ENCODE measurements at regions not wholly inside any gene's neighbourhood (a gene's known extent, or its start where the extent isn't known, plus 50 kb on each side); places are given as distances from the start of the nearest gene placed in this dataset.

DNA sequence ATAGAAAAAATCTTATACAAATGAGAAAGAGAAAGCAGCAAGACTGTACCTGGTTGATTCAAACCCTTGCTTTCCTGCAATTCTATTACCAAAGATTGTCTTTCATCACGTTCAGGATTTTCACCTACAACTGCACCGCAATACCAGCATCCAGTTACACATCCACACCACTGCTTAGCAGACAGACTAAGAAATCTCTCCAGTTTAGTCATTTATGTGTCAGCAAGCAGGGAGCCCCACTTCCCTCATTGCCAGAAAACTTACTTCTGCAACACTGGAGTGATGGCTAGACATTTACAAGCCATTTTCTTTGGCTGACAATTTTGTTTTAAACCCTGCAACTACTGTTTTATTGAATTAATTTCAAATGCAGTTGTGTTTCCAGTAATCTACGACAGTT, 359.6 kb upstream of the MEOX2 start:
- no peak for DNase-seq

DNA sequence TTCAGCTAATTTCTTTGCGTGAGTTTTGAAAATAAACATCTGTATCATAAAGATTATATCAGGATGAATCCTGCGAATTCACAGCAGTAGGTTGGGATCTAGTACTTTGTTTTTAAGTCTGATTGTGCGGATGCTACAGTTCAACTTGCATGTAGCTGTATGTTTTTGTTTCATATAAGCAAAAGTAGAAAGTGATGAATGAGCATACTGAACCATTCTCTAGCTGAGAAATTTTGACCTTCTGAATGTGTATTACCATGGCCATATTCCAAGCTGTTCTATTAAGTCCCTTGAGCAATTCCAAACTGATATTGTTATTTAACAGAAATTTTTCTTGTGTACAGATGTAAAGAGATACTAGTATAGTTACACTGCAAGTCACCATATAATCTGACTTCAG, 358.8 kb upstream of the MEOX2 start:
- no peak for DNase-seq

DNA sequence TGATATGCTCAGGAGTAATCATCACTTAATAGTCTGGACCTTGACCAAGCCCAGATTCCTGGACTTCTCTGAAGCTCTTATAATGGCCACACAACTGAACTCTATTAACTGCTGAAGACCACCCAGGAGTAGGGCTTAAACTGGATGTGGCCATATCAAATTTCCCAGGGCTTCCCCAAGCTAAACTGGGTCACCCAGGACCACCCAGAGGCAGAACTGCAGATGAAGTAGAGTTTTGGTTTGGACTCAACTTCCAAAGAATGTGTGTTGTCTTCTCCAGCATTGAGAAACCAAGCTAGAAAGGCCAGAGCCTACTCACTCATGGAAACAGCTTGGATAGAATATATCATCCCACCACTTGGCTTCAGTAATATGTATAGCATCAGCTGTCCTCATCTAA, 358.2 kb upstream of the MEOX2 start:
- DNase-seq = no peak

DNA sequence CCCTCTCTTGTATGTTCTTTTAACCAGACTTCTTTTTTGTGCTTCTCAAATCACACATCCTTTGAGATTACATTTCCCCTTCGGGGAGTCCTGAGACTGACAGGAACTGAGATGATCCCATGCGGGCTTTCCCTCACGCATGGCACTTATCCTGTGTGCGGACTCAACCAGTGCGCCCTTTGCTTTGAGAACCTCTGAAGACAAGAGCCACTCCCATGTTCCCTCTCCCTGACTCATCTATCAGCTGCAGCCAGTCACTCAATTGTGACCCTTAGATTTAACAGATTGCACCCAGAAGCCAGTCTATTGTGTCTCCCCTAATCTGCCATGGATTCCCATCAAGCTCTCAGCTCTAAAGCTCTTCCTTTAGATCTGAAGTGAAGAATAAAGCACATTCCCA, 353.9 kb upstream of the MEOX2 start:
- DNase-seq = no peak

DNA sequence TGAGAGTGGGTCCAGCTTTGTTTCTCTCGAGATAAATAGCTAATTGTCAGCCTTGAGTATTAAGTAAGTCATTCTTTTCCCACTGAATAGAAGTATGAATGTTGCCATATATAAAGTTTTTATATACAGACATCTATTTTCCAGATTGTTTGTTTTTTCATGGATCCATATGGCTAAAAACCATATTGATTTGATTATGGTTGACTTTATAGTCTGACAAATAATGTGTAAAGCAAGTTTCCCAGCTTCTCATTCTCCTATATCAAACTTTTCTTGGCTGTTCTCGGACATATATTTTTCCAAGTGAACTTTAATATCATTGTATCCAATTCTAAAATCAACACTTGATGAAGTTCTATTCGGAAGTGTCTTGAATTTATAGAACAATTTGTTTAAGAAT, 352.4 kb upstream of the MEOX2 start:
- no peak for DNase-seq

DNA sequence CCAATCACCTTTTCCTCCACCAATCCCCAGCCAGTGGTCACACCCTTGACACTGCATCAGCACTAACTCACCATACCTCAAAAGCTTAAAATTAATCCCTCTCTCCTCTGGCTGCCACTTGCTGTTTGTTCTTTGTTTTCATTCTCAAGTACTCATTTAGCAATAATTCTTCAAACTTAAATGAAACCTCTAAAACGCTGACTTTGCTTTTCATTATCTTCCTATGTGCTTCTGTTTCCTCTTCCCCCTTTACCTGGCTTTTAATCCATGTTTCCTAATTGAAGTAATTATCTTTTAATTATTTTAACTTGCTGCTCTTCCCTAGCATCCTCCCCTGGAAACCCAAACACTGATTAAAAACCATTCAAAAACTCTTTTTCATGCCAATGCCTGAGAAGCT, 348.9 kb upstream of the MEOX2 start:
- no peak for DNase-seq

DNA sequence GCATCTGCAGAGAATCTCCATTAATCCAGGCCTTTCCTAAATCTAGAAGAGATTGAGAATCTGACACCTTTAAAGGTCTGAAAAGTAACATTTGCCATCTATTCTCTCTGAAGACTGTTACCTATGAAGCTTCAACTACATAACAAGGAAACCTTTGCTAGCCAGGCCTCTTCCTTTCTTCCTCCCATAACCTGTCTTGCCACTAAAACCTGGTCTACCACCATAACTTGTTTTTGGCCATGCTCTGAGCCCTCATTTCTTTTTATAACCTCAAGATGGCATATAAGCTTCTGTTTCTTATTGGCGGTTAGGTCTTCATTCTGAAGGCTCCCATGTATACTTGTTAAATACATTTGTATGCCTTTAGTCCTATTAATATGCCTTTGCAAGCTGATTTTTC, 348.4 kb upstream of the MEOX2 start:
- DNase-seq = no peak

DNA sequence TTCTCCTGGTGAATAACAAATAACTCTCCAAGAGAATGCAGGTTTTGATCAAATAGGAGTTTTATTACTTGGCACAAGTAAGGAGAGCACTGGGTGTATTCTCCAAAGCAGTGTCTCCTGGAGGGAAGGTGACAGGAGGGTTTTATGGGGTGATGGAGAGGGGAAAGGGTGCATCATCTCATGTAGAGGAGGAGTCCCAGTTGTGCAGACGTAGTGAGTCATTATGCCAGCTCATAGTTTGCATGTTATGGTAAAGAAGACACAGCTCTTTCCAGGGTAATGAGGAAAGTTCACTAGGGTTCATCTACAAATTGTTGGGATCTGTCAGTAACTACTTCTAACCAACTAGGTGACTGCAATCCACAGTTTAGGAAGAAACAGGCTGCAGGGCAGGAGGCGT, 347.9 kb upstream of the MEOX2 start:
- no peak for DNase-seq

DNA sequence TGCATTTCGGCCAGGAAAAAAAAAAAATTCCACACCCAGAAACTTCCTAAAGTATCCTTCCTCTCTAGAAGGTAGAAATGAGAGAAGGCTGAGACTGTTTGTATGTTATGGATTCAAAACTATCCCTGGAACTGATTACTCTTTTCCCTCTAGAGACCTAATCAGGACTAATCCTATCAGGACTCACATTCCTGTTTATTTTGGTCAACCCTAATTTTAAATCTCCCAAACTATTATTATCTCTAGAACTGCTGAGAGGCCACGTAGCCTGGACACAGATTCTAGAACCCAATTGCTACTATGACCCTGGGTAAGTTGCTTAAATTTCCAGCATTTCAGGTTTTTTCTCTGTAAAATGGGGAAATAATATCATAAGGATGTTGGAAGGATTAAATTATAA, 346.8 kb upstream of the MEOX2 start:
- DNase-seq = no peak

DNA sequence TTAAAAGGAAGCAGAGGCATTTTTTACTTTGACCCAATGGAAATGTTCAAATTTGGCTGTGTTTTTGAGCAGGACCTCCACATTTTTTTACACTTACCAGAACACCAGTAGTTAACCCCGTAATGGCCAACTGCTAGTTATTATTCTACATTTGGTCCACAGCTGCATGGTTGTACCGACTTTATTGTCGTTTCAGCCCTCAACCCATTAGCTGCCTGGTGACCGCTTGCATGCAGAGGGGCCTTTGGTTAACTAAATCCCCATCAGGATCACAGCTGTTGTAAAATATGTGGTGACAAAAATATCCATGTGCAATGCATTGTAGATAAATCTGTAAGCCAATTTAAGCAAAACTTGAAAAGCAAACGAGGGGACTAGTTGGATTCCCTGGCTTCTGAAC, 342.2 kb upstream of the MEOX2 start:
- no peak for DNase-seq

DNA sequence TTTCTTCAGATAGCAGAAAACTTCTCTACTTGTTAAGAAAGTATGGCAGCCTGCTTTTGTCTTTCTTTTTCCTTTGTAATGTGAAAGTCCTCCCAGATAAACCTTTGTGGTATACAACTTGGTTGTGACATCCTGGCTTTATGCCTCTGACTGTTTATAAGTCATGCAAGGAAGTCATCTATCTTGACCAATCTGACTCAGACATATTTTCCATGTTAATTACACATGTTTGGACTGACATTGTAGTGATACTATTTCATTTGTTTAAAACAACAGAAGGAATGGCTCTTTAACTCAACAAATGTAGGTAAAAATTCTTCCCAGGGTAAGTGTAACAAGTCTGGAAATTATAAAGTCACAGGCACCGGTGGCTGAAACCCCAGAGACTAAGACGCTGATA, 341.6 kb upstream of the MEOX2 start:
- no peak for DNase-seq

DNA sequence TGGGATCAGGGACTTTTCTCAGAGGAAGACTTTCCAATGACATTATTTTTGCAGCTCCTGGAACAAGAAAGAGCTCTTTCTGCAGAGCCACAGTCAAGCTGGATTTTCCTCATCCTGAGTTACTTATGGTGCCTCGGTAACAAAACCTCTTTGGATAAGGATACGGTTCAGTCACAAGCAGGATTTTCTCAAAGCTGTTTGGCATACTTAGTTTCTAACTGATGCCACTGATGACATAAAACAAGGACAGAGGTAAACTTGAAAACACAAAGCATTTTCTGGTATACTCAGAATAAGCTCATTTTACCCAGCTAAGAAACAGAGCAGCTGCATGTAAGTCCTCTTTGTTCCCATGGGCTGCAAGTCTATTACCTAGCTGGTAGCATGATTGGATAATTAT, 340.9 kb upstream of the MEOX2 start:
- no peak for DNase-seq

DNA sequence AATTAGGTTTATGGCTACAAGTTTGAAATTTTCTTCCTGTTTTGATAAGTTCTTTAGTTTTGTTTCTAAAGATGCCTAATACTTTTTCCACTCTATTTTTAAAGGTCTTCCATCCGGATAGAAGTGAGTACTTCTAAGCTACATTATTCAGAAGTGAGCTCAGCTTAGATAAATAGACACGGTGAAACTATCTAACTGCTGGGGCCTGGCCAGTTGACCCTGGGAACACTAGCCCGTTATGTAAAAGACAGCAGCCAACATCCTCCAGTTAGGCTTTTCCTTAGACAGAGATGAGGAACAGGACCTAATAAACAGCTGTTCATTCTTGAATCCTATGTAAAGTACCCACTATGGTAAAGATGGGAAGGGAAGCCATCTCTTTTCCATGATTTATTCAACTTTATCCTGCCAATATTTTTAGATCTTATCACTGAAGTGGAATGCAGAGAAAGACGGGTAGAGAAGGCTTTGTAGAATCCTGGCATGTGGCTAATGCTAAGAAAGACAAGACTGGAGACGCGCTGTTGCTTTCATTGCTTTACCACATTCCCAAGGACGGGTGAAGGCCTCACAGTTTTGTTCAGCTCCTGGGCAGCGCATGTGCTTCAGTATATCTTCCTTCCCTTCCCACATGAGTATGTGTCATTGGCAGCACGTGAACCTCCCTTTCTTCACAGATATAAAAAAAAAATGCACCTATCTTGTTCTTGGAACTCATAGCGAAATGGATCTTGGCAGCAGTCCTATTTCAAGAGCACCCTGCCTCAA, 340.0 kb upstream of the MEOX2 start:
- DNase-seq = no peak

DNA sequence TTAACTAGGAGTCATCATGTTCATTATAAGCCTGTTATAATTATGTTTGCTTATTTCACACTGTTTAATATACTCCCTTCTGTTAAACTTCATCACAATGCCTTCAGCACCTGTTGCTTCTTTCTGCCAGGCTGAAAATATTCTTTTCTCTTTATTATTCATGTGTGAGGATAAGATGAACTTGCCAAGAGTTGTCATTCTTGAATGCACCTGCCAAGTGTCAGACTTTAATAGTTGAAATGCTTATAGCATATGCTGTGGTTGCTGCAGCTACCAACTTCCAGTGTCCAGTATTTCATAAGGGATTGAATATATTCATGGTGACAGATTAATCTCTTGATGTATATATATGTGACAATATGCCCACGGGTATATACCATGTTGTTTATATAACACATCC, 339.2 kb upstream of the MEOX2 start:
- DNase-seq = no peak

DNA sequence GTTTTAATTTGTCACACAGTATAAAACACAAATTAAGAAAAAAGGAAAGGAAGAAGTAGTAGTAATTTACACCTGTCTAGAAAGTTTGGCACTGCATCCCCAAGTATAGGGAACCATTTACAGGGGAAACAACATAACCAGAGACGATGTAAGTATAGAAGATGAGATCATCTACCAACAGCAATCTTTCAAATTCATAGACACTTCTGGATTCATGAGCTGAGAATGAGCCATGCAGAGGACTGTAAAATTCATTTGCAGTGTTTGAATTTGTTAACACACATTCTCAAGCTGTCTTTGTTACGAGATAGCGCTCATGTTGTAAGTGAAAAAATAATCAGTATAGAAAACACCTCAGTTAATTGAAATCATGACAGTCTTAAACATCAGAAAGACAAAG, 337.0 kb upstream of the MEOX2 start:
- no peak for DNase-seq

DNA sequence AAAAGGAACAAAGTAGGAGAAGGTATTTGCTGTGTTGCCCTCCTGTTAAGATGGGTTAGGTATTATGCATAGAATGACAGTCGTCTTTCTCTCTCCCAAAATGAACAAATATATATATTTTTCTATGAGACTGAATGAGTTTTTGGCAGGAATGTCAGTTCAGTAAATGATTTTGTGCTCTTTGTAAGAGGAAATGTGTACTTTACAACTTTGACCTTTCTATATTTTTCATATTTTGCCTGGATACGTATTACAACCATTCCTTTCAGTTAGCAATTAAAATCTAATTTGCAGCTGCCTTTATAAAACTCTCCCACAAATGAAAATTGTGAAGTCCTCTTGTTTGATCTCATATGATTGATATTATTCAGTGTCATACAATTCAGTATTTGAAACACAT, 336.6 kb upstream of the MEOX2 start:
- no peak for DNase-seq

DNA sequence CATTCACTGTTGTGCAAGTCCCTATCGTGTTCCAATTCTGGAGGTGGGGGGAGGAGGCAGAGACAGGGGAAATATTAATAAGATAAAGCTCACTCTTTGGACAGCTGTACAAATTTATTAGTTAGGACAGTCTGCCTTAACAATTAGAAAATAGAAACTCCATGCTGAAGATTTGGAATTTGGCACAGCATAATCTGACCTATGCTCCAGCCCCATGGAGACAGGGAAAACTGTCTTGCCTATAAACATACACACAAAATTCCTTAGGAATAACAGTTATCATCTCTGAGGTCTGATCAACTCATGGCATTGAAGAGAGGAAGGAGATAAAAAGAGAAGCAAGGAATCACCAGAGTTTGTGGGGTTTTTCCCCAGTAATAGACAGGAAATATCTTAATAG, 335.4 kb upstream of the MEOX2 start:
- no peak for DNase-seq

DNA sequence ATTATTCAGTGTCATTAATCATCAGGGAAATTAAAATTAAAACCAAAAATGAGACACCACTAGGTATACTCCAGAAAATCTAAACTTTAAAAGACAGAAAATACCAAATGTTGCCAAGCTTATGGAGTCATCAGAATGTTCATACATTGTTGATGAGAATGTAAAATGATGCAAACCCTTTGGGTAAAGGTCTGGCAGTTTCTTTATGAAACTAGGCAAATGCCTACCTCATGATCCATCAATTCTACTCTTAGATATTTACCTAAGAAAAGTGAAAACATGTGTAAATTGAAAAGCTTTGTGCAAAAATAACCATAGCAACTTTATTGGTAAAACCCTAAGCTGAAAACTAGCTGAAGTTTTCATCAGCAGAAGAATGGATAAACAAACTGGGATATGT, 329.5 kb upstream of the MEOX2 start:
- no peak for DNase-seq

DNA sequence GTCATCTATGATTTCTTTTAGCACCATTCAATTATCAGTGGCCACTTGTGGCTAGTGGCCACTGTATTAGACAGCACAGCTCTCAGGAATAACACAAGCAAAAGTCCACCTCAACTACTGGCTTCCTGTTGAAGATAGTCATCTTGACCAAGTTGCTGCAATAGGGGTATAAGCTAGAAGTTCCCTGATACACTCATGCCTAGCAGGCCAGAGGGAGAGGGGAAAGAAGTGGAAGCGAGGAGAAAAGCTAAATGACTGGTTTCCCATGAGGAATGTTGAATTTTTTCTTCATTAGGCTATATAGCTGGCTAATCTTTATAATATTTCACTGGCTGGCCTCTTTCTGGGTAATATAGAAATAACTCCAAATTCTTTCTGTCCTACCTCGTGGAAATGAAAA, 327.5 kb upstream of the MEOX2 start:
- DNase-seq = no peak

DNA sequence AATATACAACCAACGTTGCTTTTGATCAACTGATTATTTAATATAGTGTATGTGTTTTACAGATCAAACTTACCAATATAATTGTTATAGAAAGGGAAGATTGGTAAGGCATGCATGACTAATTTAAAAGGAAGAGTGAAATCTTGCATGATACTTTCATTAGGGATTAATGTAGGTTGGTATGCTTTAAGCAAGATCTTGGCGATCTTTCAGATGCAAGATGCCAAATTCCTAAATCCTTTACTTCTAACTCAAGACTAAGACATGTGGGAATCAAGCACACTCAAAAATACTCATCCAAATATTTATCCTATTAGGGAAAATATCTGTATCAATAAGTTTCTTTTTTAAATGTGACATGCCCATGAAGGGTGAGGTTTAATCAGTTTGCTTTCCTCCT, 321.4 kb upstream of the MEOX2 start:
- no peak for DNase-seq

DNA sequence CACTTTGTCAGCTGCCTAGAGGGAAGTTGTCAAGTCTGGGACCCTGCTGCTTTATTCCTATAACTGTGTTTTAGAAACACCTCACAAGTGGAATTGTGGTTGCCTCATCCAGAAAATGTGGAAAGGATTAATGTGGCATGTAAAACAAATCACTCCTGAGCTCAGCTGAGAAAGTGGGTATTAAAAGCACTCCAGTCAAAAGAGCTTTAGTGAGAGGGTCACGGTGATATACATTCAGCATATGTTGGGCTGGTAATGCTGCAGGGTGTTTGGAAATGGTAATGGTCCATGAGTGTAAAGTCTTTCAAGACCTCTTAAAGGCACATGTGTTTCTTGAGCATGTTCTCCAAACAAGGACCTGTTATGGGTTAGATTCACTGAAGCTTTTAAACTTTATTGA, 318.2 kb upstream of the MEOX2 start:
- no peak for DNase-seq

DNA sequence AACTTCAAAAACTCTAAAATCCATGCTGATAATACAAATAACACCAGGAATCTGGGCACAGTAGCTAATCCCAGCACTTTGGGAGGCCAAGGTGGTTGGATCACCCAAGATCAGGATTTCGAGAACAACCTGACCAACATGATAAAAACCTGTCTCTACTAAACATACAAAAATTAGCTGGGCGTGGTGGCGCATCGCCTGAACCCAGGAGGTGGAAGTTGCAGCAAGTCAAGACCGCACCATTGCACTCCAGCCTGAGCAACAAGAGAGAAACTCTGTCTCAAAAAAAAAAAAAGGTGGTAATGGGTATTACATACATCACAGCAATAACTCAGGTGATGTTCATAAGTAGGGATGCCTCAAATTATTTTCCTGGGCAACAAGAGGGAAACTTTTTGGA, 315.0 kb upstream of the MEOX2 start:
- DNase-seq = no peak

DNA sequence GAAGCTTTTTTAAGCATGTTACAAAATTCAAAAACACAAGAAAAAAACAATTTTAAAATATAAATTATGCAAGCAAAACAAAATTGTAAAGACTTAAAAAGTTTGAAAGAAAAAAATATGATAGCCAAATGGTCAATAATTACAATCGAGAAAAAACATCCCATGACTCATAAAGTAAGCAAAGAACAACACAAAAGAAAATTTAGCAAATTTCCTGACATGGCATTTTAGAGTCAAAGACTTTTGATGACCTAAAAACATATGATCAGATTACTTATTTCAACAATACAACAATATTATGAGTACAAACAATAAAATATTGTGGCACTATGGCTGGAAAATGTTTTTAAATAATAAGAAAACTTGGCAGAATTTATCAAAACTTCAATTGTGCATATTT, 312.1 kb upstream of the MEOX2 start:
- no peak for DNase-seq

DNA sequence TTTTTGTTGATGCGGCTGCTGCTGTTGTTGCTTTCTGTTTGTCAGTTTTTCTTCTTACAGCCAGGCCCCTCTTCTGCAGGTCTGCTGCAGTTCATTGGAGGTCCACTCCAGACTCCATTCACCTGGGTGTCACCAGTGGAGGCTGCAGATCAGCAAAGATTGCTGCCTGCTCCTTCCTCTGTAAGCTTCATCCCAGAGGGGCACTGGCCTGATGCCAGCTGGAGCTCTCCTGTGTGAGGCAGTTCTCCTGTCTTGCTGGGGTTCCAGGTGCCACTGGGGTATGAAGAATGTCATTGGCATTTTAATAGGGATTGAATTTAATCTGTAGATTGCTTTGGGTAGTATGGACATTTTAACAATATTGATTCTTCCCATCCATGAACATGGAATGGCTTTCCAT, 308.5 kb upstream of the MEOX2 start:
- DNase-seq = no peak

DNA sequence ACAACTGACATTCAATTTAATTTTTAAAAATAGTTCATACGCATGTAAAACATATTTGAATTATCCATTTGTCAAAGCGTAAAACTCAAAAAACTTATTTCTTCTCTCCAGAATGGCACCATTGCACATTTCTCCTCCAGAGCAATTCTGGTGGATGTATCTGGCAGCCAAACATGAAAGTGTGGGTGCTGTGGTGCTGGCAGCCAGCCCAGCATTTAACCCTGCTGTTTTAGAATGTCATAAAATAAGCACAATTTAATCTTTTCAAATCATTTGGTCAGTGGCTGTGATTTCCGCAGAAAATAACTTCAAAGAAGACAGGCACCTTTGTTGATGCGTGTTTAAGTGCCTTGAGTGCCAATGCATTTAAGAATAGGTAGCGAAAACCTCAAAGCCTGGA, 302.7 kb upstream of the MEOX2 start:
- no peak for DNase-seq
